ENCODE measurements at regions not wholly inside any gene's neighbourhood (a gene's known extent, or its start where the extent isn't known, plus 50 kb on each side); places are given as distances from the start of the nearest gene placed in this dataset.
"Not testable (repeated sequence)": the region's sequence is repeated elsewhere in the genome, so short reads cannot be mapped to it uniquely, and the experiment has no call there.

GRCh38 chrX:77119706-77120105 is 327.5 kb upstream of the FGF16 start:
- no peak for DNase-seq (ENCODE audit: low spot score in 2 of 2)
- Histone ChIP-seq H3K4me3 (no peak overlapping the region), H3K27me3 (no peaks in the 10 kb centered on the region), H3K9me3 (no peaks in the 10 kb centered on the region), H3K4me1 (no peaks in the 10 kb centered on the region), H3K36me3 (no peaks in the 10 kb centered on the region), H3K27ac (no peak overlapping the region)
- no peak for TF ChIP-seq POLR2A (IDR thresholded peaks at IDR 0.05)
- 80 to 92% methylated on average over 1 of the region's 1 CpG for WGBS, 2 donors

GRCh38 chrX:77123917-77124316 is 323.3 kb upstream of the FGF16 start:
- not testable (repeated sequence) for DNase-seq (ENCODE audit: low spot score in 2 of 2); H3K9me3 ChIP-seq; H3K4me3 ChIP-seq; H3K4me1 ChIP-seq; H3K27me3 ChIP-seq; H3K36me3 ChIP-seq; H3K27ac ChIP-seq
- 92 to 97% methylated on average over 5 of the region's 5 CpGs for WGBS, 2 donors

- H3K9me3 ChIP-seq; H3K27ac ChIP-seq; H3K4me1 ChIP-seq; H3K36me3 ChIP-seq; H3K27me3 ChIP-seq; H3K4me3 ChIP-seq; DNase-seq (ENCODE audit: low spot score in 2 of 2): not testable (repeated sequence)
- WGBS, 2 donors, result 53 to 56% methylated on average over 2 of the region's 2 CpGs
Observed at GRCh38 chrX:77127571-77127970, 319.6 kb upstream of the FGF16 start.

- TF ChIP-seq EP300 (IDR thresholded peaks at IDR 0.05), result no peak
- no peak for TF ChIP-seq CTCF (IDR thresholded peaks at IDR 0.05)
- no peak for TF ChIP-seq POLR2A (IDR thresholded peaks at IDR 0.05)
- Histone ChIP-seq H3K9me3 (no peaks in the 10 kb centered on the region), H3K27ac (no peak overlapping the region), H3K27me3 (no peaks in the 10 kb centered on the region), H3K36me3 (no peaks in the 10 kb centered on the region), H3K4me1 (no peaks in the 10 kb centered on the region), H3K4me3 (no peak overlapping the region)
- 81 to 96% methylated on average over 7 of the region's 7 CpGs for WGBS, 2 donors
- DNase-seq (ENCODE audit: low spot score in 2 of 2), result no peak
Observed at GRCh38 chrX:77143907-77144306, 303.3 kb upstream of the FGF16 start.

GRCh38 chrX:77160301-77160700 is 286.9 kb upstream of the FGF16 start:
- Histone ChIP-seq H3K4me1 (no peaks in the 10 kb centered on the region), H3K36me3 (no peaks in the 10 kb centered on the region), H3K27ac (no peak overlapping the region), H3K9me3 (peaks cover 0 to 4% (median 0%) of the 10 kb centered on the region in 4 donors), H3K4me3 (no peak overlapping the region), H3K27me3 (no peaks in the 10 kb centered on the region)
- WGBS, 2 donors, result 11% methylated on average over 2 of the region's 2 CpGs; no CpG with 5 or more reads in 1 of the 2 donors
- DNase-seq (ENCODE audit: low spot score in 2 of 2), result no peak
- TF ChIP-seq POLR2A (IDR thresholded peaks at IDR 0.05) (no peak), EP300 (IDR thresholded peaks at IDR 0.05) (no peak), CTCF (IDR thresholded peaks at IDR 0.05) (no peak)

- TF ChIP-seq CTCF (IDR thresholded peaks at IDR 0.05), result no peak
- TF ChIP-seq EP300 (IDR thresholded peaks at IDR 0.05), result no peak
- TF ChIP-seq POLR2A (IDR thresholded peaks at IDR 0.05), result no peak
- no peak for DNase-seq (ENCODE audit: low spot score in 2 of 2)
- Histone ChIP-seq H3K27ac (no peak overlapping the region), H3K4me1 (no peaks in the 10 kb centered on the region), H3K27me3 (no peaks in the 10 kb centered on the region), H3K36me3 (no peaks in the 10 kb centered on the region), H3K4me3 (no peak overlapping the region), H3K9me3 (peaks cover 0 to 4% (median 0%) of the 10 kb centered on the region in 4 donors)
- 90 to 92% methylated on average over 1 of the region's 1 CpG for WGBS, 2 donors
Observed at GRCh38 chrX:77162777-77163176, 284.4 kb upstream of the FGF16 start.

- TF ChIP-seq POLR2A (IDR thresholded peaks at IDR 0.05) (no peak), EP300 (IDR thresholded peaks at IDR 0.05) (no peak), CTCF (IDR thresholded peaks at IDR 0.05) (no peak)
- no peaks in the 10 kb centered on the region for H3K4me1 ChIP-seq
- DNase-seq (ENCODE audit: low spot score in 2 of 2), result no peak
- no peaks in the 10 kb centered on the region for H3K36me3 ChIP-seq
- H3K4me3 ChIP-seq, result no peak overlapping the region
- no peaks in the 10 kb centered on the region for H3K9me3 ChIP-seq
- 50 to 67% methylated on average over 1 of the region's 1 CpG for WGBS, 2 donors
- no peak overlapping the region for H3K27ac ChIP-seq
- no peaks in the 10 kb centered on the region for H3K27me3 ChIP-seq
Observed at GRCh38 chrX:77167993-77168392, 279.2 kb upstream of the FGF16 start.

Measured in tibial nerve (tissue), 4 donors.